HepG2 (cell line): ENCODE measurements at regions not wholly inside any gene's neighbourhood (a gene's known extent, or its start where the extent isn't known, plus 50 kb on each side); places are given as distances from the start of the nearest gene placed in this dataset.

Source experiments
- ATAC-seq: fragments of 200-7000 bp; cut with Tn5 transposase; 3 replicates; pipeline ENCODE4 v1.9.1; 2020; ENCODE audit warnings: mild to moderate bottlenecking, moderate library complexity
- BruUV-seq: library from RNA; stranded (reverse); fragments of 400-500 nt; replicated peaks from 2 replicates; lab custom pipeline; 2021; lab: Mats Ljungman, UMichigan
- CTCF ChIA-PET: fragments of 300-600 bp; formaldehyde crosslinking; extraction: SDS; loops from one replicate; lab custom pipeline; 2021; ENCODE audit warnings: low total read pairs, inconsistent platforms, low intra/inter-chr PET ratio; lab: Yijun Ruan, JAX
- POLR2A ChIA-PET: fragments of 350-600 bp; sonication (Branson Sonifier 250); formaldehyde crosslinking; loops from one replicate; lab custom pipeline; 2020; ENCODE audit warnings: antibody characterized with exemption, inconsistent platforms; lab: Yijun Ruan, JAX
- DNase-seq: peaks from one replicate; pipeline ENCODE4 v3.0.0-alpha.2; 2015; ENCODE audit warnings: low spot score
- FAIRE-seq: peaks from 3 replicates; lab custom pipeline; 2011; peaks lifted over from hg19 to GRCh38; lab: Jason Lieb, UNC
- H2AFZ ChIP-seq: one replicate; pipeline ENCODE4 v1.6.1; 2011; ENCODE audit warnings: low read length, inconsistent platforms
- H3K27ac ChIP-seq: fragments of 300-600 bp; 3 replicates; pipeline ENCODE4 v1.8.0; 2011; ENCODE audit warnings: mixed run types, mild to moderate bottlenecking, mixed read lengths, low read length, inconsistent platforms; ENCODE audit not compliant: insufficient read depth; ENCODE audit errors: extremely low read length
- H3K27me3 ChIP-seq, 2 experiments: fragments of 200-600 bp in 1 of 2; 2 replicates in 1 of 2; 3 replicates in 1 of 2; pipeline versions ENCODE4 v1.6.0 to v1.8.0; 2011; ENCODE audit warnings: low read length in 2 of 2, mild to moderate bottlenecking in 2 of 2, moderate library complexity in 2 of 2, inconsistent platforms in 1 of 2; ENCODE audit not compliant: insufficient read depth in 2 of 2, control insufficient read depth in 1 of 2
- H3K36me3 ChIP-seq, 2 experiments: fragments of 200-600 bp in 1 of 2; replicated peaks in 1 of 2; 2 replicates in 1 of 2; 3 replicates in 1 of 2; pipeline versions ENCODE4 v1.5.1 to v1.8.0; 2011; ENCODE audit warnings: low read length in 2 of 2, inconsistent platforms in 1 of 2; ENCODE audit not compliant: insufficient read depth in 2 of 2, control insufficient read depth in 1 of 2
- H3K4me1 ChIP-seq: 2 replicates; pipeline ENCODE4 v1.5.1; 2012; ENCODE audit warnings: low read length, inconsistent platforms; ENCODE audit not compliant: insufficient read depth
- H3K4me2 ChIP-seq: 2 replicates; pipeline ENCODE4 v1.6.0; 2011; ENCODE audit warnings: low read depth, low read length, inconsistent platforms
- H3K4me3 ChIP-seq, 3 experiments: fragments of 200-600 bp in 1 of 3; sonication (generic), shearing (Covaris generic) in 1 of 3; replicated peaks in 1 of 3; 2 replicates each; pipeline ENCODE4 v1.5.1; 2011 to 2016; ENCODE audit warnings: low read length in 3 of 3, inconsistent platforms in 2 of 3, low read depth in 2 of 3, mild to moderate bottlenecking in 2 of 3, control low read depth in 1 of 3, mixed read lengths in 1 of 3; ENCODE audit not compliant: insufficient read depth in 1 of 3
- H3K79me2 ChIP-seq: one replicate; pipeline ENCODE4 v1.6.1; 2011; ENCODE audit warnings: low read length, inconsistent platforms; ENCODE audit not compliant: insufficient read depth
- H3K9ac ChIP-seq: 2 replicates; pipeline ENCODE4 v1.6.0; 2011; ENCODE audit warnings: mild to moderate bottlenecking, low read depth, low read length, inconsistent platforms; ENCODE audit not compliant: insufficient read depth
- H3K9me3 ChIP-seq: 2 replicates; pipeline ENCODE4 v1.5.1; 2012; ENCODE audit warnings: mild to moderate bottlenecking, low read length
- H4K20me1 ChIP-seq: 2 replicates; pipeline ENCODE4 v1.6.0; 2011; ENCODE audit warnings: inconsistent platforms, mild to moderate bottlenecking, low read length, moderate library complexity; ENCODE audit not compliant: insufficient read depth
- POLR2A ChIP-seq, 2 experiments: IDR thresholded peaks; 2 replicates each; pipeline ENCODE4 v1.6.1; 2011; ENCODE audit warnings: low read depth in 2 of 2, low read length in 2 of 2, mild to moderate bottlenecking in 1 of 2, moderate library complexity in 1 of 2; ENCODE audit not compliant: insufficient read depth in 1 of 2
- ZNF337 ChIP-seq: sonication (generic); formaldehyde crosslinking; IDR thresholded peaks from 2 replicates; pipeline ENCODE4 v1.5.1; 2020; ENCODE audit warnings: missing genetic modification reagents, low read depth, mild to moderate bottlenecking, borderline replicate concordance
- ZNF362 ChIP-seq: sonication (generic); formaldehyde crosslinking; IDR thresholded peaks from 2 replicates; pipeline ENCODE4 v1.4.0; 2020; ENCODE audit warnings: missing genetic modification reagents, mild to moderate bottlenecking, borderline replicate concordance
- ZNF740 ChIP-seq: sonication (generic); formaldehyde crosslinking; IDR thresholded peaks from 2 replicates; pipeline ENCODE4 v1.4.0; 2020; ENCODE audit warnings: missing genetic modification reagents
- WGBS: methylation state at CpG from one replicate; pipeline ENCODE4 v1.1.6; 2017; ENCODE audit warnings: low lambda C conversion rate; 5-methylcytosine and 5-hydroxymethylcytosine counted together
- in situ Hi-C: cut with HindIII; loops from 2 replicates; pipeline ENCODE4 v1.10.0; 2017; ENCODE audit warnings: low pct_unique_long_range_greater_than_20kb; ENCODE audit not compliant: extremely low pct_ligation_motif_present
- intact Hi-C: fragments of 100-400 bp; cut with micrococcal nuclease; formaldehyde crosslinking; loops from one replicate; pipeline ENCODE4 v1.10.0; 2022; ENCODE audit not compliant: unreplicated experiment
- TF ChIP-seq, protein P1 (sequence below): sonication (generic); formaldehyde crosslinking; conservative IDR thresholded peaks from 2 replicates; pipeline ENCODE4 v1.4.0; 2020; ENCODE audit warnings: missing genetic modification reagents

DNA sequence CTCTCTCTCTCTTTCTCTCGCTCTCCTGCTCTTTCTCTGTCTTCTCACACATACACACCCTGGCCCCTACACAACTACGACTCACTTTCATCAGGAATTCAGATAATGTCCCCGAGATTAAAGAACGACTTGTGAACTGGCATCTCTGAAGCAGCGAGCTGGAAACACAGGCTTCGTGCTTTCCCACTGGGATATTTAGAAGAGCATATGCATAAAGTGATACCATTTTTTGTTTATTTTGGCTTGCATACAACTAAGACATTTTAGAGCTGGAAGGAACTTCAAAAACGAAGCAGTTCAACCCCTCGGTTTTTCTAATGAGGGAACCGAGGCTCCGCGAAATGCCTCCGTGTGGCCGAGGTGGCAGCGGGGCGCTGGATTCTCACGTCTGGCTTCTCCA lies 88.6 kb downstream of the ZBTB18 start:
- Histone ChIP-seq H3K4me3 (no peak overlapping the region), H3K9ac (no peak overlapping the region), H2AFZ (no peak overlapping the region), H3K27me3 (no peaks in the 10 kb centered on the region), H4K20me1 (no peaks in the 10 kb centered on the region), H3K79me2 (no peaks in the 10 kb centered on the region), H3K27ac (no peak overlapping the region), H3K4me2 (no peak overlapping the region), H3K36me3 (no peaks in the 10 kb centered on the region), H3K9me3 (no peaks in the 10 kb centered on the region), H3K4me1 (no peaks in the 10 kb centered on the region)
- FAIRE-seq (no peak), DNase-seq (no peak), ATAC-seq (no peak)
- TF ChIP-seq ZNF362 (CRISPR knock-in tag) = no peak
- no peak for TF ChIP-seq POLR2A (IDR thresholded peaks at IDR 0.05; ENCODE audit: insufficient read depth in 1 of 2, low read depth in 2 of 2, low read length in 2 of 2)
- TF ChIP-seq ZNF337 = no peak
- TF ChIP-seq, protein P1, sequence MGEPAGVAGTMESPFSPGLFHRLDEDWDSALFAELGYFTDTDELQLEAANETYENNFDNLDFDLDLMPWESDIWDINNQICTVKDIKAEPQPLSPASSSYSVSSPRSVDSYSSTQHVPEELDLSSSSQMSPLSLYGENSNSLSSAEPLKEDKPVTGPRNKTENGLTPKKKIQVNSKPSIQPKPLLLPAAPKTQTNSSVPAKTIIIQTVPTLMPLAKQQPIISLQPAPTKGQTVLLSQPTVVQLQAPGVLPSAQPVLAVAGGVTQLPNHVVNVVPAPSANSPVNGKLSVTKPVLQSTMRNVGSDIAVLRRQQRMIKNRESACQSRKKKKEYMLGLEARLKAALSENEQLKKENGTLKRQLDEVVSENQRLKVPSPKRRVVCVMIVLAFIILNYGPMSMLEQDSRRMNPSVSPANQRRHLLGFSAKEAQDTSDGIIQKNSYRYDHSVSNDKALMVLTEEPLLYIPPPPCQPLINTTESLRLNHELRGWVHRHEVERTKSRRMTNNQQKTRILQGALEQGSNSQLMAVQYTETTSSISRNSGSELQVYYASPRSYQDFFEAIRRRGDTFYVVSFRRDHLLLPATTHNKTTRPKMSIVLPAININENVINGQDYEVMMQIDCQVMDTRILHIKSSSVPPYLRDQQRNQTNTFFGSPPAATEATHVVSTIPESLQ = no peak
- POLR2A ChIA-PET = no interaction called here
- 70% methylated on average over 16 of the region's 16 CpGs for WGBS
- in situ Hi-C loops = no loop called here
- CTCF ChIA-PET = no interaction called here
- BruUV-seq = no TSS peak
- intact Hi-C loops = no loop called here

- Histone ChIP-seq H2AFZ (no peak overlapping the region), H3K4me2 (no peak overlapping the region), H3K27ac (no peak overlapping the region), H3K4me1 (no peaks in the 10 kb centered on the region), H3K4me3 (no peak overlapping the region), H3K27me3 (no peaks in the 10 kb centered on the region), H3K36me3 (no peaks in the 10 kb centered on the region), H3K79me2 (no peaks in the 10 kb centered on the region), H3K9ac (no peak overlapping the region), H4K20me1 (no peaks in the 10 kb centered on the region), H3K9me3 (no peaks in the 10 kb centered on the region)
- DNase-seq (no peak), ATAC-seq (no peak), FAIRE-seq (no peak)
- ChIA-PET CTCF (no interaction called here), POLR2A (no interaction called here)
- intact Hi-C loops = no loop called here
- WGBS = 59% methylated on average over 3 of the region's 3 CpGs
- no peak for TF ChIP-seq ZNF740 (CRISPR knock-in tag)
- no TSS peak for BruUV-seq
- in situ Hi-C loops = no loop called here
Observed at GRCh38 chr1:244140420-244140819, 89.3 kb downstream of the ZBTB18 start.
